Colonic mucosa (tissue), 4 donors: ENCODE measurements at regions not wholly inside any gene's neighbourhood (a gene's known extent, or its start where the extent isn't known, plus 50 kb on each side); places are given as distances from the start of the nearest gene placed in this dataset.

Experiments used
- DNase-seq: peaks from one replicate; pipeline ENCODE4 v3.0.0-alpha.2; 2020
- H3K27ac ChIP-seq: fragments of 200-600 bp; one replicate; pipeline ENCODE4 v1.8.0; 2021
- H3K27me3 ChIP-seq: fragments of 200-600 bp; one replicate; pipeline ENCODE4 v1.8.0; 2021
- H3K36me3 ChIP-seq: fragments of 200-600 bp; one replicate; pipeline ENCODE4 v1.8.0; 2021
- H3K4me1 ChIP-seq: fragments of 200-600 bp; one replicate; pipeline ENCODE4 v1.8.0; 2021; ENCODE audit warnings: mild to moderate bottlenecking
- H3K4me3 ChIP-seq: fragments of 200-600 bp; one replicate; pipeline ENCODE4 v1.8.0; 2021
- H3K9ac ChIP-seq, 2 donors: one replicate each; pipeline ENCODE4 v1.7.0; 2013; ENCODE audit warnings: control low read depth in 2 of 2, low read depth in 2 of 2, low read length in 2 of 2
- H3K9me3 ChIP-seq: fragments of 200-600 bp; one replicate; pipeline ENCODE4 v1.8.0; 2021
- CTCF ChIP-seq: fragments of 200-600 bp; IDR thresholded peaks from one replicate; pipeline ENCODE4 v1.8.0; 2022; ENCODE audit warnings: antibody characterized with exemption, mild to moderate bottlenecking
- intact Hi-C: fragments of 100-400 bp; cut with DNase I; formaldehyde crosslinking; loops from one replicate; pipeline ENCODE4 v1.14.1; 2022
- donor health status: healthy.
- donor health status: DM: no; HTN: no; CAD: no.
- donor health status: DM: no; HTN: no; CAD: no.

GRCh38 chr4:32290102-32290501 is 1569.9 kb downstream of the PCDH7 start:
- Histone ChIP-seq H3K9me3 (no peaks in the 10 kb centered on the region), H3K4me3 (no peak overlapping the region), H3K9ac (no peak overlapping the region), H3K4me1 (no peaks in the 10 kb centered on the region), H3K36me3 (no peaks in the 10 kb centered on the region), H3K27me3 (no peaks in the 10 kb centered on the region), H3K27ac (no peak overlapping the region)
- intact Hi-C loops: no loop called here
- no peak for TF ChIP-seq CTCF
- DNase-seq: no peak

GRCh38 chr4:32318926-32319325 is 1598.8 kb downstream of the PCDH7 start:
- intact Hi-C loops: no loop called here
- Histone ChIP-seq H3K4me3 (no peak overlapping the region), H3K27me3 (no peaks in the 10 kb centered on the region), H3K4me1 (no peaks in the 10 kb centered on the region), H3K9ac (no peak overlapping the region), H3K27ac (no peak overlapping the region), H3K36me3 (no peaks in the 10 kb centered on the region), H3K9me3 (no peaks in the 10 kb centered on the region)
- no peak for DNase-seq
- TF ChIP-seq CTCF: no peak

- H3K9ac ChIP-seq: no peak overlapping the region
- no peaks in the 10 kb centered on the region for H3K9me3 ChIP-seq
- no peaks in the 10 kb centered on the region for H3K36me3 ChIP-seq
- H3K27me3 ChIP-seq: no peaks in the 10 kb centered on the region
- no peak for TF ChIP-seq CTCF
- H3K4me3 ChIP-seq: no peak overlapping the region
- H3K27ac ChIP-seq: no peak overlapping the region
- intact Hi-C loops: no loop called here
- DNase-seq: no peak
- H3K4me1 ChIP-seq: no peaks in the 10 kb centered on the region
Observed at GRCh38 chr4:32321421-32321820, 1601.3 kb downstream of the PCDH7 start.

GRCh38 chr4:32334759-32335158 is 1614.6 kb downstream of the PCDH7 start:
- intact Hi-C loops: no loop called here

GRCh38 chr4:32337403-32337802 is 1617.2 kb downstream of the PCDH7 start:
- Histone ChIP-seq H3K27ac (peak overlapping the region; percentile 10), H3K36me3 (no peaks in the 10 kb centered on the region), H3K4me1 (no peaks in the 10 kb centered on the region), H3K4me3 (no peak overlapping the region), H3K9ac (no peak overlapping the region), H3K27me3 (no peaks in the 10 kb centered on the region), H3K9me3 (no peaks in the 10 kb centered on the region)
- no peak for DNase-seq
- intact Hi-C loops: no loop called here
- no peak for TF ChIP-seq CTCF

More at GRCh38 chr4:32334759-32335158, 1614.6 kb downstream of the PCDH7 start:
- Histone ChIP-seq H3K9me3 (no peaks in the 10 kb centered on the region), H3K9ac (no peak overlapping the region), H3K36me3 (no peaks in the 10 kb centered on the region), H3K4me1 (no peaks in the 10 kb centered on the region), H3K27ac (peak overlapping the region; percentile 9), H3K4me3 (no peak overlapping the region), H3K27me3 (no peaks in the 10 kb centered on the region)
- no peak for TF ChIP-seq CTCF
- no peak for DNase-seq

GRCh38 chr4:32340591-32340990 is 1620.4 kb downstream of the PCDH7 start:
- H3K4me3 ChIP-seq: no peak overlapping the region
- intact Hi-C loops: no loop called here
- no peaks in the 10 kb centered on the region for H3K4me1 ChIP-seq
- H3K36me3 ChIP-seq: no peaks in the 10 kb centered on the region
- peak; percentile 14 for TF ChIP-seq CTCF
- no peaks in the 10 kb centered on the region for H3K9me3 ChIP-seq
- no peak overlapping the region for H3K9ac ChIP-seq
- DNase-seq: no peak
- no peaks in the 10 kb centered on the region for H3K27me3 ChIP-seq
- H3K27ac ChIP-seq: no peak overlapping the region
